BLaER1 treated with 17β-estradiol and CSF1 and Interleukin-3, amounts not matched to agents 10 nM and 100 nM (cell line): ENCODE measurements at regions not wholly inside any gene's neighbourhood (a gene's known extent, or its start where the extent isn't known, plus 50 kb on each side); places are given as distances from the start of the nearest gene placed in this dataset.

Experiments
- H3K27ac ChIP-seq, 11 experiments: shearing (Covaris generic); formaldehyde crosslinking; 2 replicates each; pipeline ENCODE4 v1.8.1; 2022
- H3K27me3 ChIP-seq, 11 experiments: shearing (Covaris generic); formaldehyde crosslinking; 2 replicates each; pipeline ENCODE4 v1.8.1; 2022
- H3K36me3 ChIP-seq, 11 experiments: shearing (Covaris generic); formaldehyde crosslinking; 2 replicates each; pipeline ENCODE4 v1.8.1; 2022
- H3K4me1 ChIP-seq, 10 experiments: shearing (Covaris generic); formaldehyde crosslinking; 2 replicates each; pipeline ENCODE4 v1.8.1; 2022
- H3K4me2 ChIP-seq, 11 experiments: shearing (Covaris generic); formaldehyde crosslinking; 2 replicates each; pipeline ENCODE4 v1.8.1; 2022
- H3K4me3 ChIP-seq, 10 experiments: shearing (Covaris generic); formaldehyde crosslinking; 2 replicates each; pipeline ENCODE4 v1.8.1; 2022
- H3K9ac ChIP-seq, 11 experiments: shearing (Covaris generic); formaldehyde crosslinking; 2 replicates each; pipeline ENCODE4 v1.8.1; 2022
- H3K9me3 ChIP-seq, 11 experiments: shearing (Covaris generic); formaldehyde crosslinking; replicated peaks in 1 of 11; 2 replicates each; pipeline ENCODE4 v1.8.1; 2022
- H4K20me1 ChIP-seq, 11 experiments: shearing (Covaris generic); formaldehyde crosslinking; 2 replicates each; pipeline ENCODE4 v1.8.1; 2022
- Cebpa-rat ChIP-seq, 11 experiments: shearing (Covaris generic); IDR thresholded peaks; 2 replicates each; pipeline ENCODE4 v1.8.1; 2022

DNA sequence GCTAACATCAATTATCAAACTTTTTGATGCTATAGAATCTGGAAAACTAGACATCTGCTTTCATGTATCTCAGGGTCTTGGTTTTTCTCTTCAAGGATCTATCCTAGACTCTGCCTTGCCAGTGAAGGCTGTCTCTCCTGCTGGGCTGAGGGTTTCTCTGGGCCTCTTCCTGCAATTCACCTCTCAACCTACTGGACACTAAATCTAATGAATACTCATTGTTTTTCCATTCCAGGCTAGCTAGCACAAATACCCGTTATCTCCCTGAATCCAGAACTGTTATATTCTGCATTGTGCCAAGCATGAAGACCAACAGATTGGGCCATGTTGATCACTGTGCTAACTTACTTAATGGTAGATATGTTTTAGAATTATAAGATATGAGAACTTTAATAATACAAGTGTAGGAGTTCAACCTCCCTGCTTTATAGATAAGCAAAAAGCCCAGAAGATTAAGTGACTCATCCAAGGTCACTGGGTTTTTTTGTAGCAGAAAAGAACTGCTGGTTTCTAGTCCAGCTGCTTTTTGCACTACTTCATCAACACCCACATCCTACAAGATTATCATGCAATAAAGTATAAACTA lies 56.5 kb upstream of the RNF38 start:
- peaks cover 0 to 40% (median 24%) of the 10 kb centered on the region in 11 experiments; a peak in 17 of 22 replicates for H3K36me3 ChIP-seq
- peak overlapping the region in 1 of 11 experiments; percentile 9; a peak in 1 of 22 replicates for H3K4me2 ChIP-seq
- H3K9ac ChIP-seq: no peak overlapping the region
- peaks cover 23 to 100% (median 96%) of the 10 kb centered on the region in 11 experiments; a peak in 21 of 22 replicates for H4K20me1 ChIP-seq
- peaks cover 29 to 48% (median 40%) of the 10 kb centered on the region in 10 experiments for H3K4me1 ChIP-seq
- H3K27me3 ChIP-seq: no peaks in the 10 kb centered on the region
- H3K27ac ChIP-seq: no peak overlapping the region
- TF ChIP-seq Cebpa-rat (IDR thresholded peaks at IDR 0.05): no peak
- H3K9me3 ChIP-seq: peaks cover 0 to 10% (median 0%) of the 10 kb centered on the region in 11 experiments; a peak in 4 of 22 replicates
- no peak overlapping the region for H3K4me3 ChIP-seq

DNA sequence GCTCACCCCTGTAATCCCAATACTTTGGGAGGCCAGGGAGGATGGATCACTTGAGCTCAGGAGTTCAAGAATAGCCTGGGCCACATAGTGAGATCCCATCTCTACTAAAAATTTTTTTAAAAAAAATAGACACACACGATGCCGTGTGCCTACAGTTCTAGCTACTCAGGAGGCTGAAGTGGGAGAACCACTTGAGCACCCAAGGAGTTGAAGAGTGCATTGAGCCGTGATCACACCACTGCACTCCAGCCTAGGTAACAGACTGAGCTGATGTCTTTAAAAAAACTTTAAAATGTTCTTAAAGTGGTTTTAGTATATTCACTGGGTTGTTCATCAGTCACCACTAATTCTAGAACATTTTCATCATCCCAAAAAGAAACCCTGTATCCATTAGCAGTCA lies 51.9 kb upstream of the RNF38 start:
- peaks cover 0 to 12% (median 3%) of the 10 kb centered on the region in 10 experiments; a peak in 4 of 20 replicates for H3K4me1 ChIP-seq
- no peak overlapping the region for H3K27ac ChIP-seq
- H3K9me3 ChIP-seq: no peaks in the 10 kb centered on the region
- H3K9ac ChIP-seq: no peak overlapping the region
- TF ChIP-seq Cebpa-rat (IDR thresholded peaks at IDR 0.05): no peak
- H3K4me2 ChIP-seq: no peak overlapping the region
- H4K20me1 ChIP-seq: peaks cover 48 to 99% (median 94%) of the 10 kb centered on the region in 11 experiments; a peak in 20 of 22 replicates
- peaks cover 0 to 33% (median 13%) of the 10 kb centered on the region in 11 experiments; a peak in 14 of 22 replicates for H3K36me3 ChIP-seq
- no peaks in the 10 kb centered on the region for H3K27me3 ChIP-seq
- H3K4me3 ChIP-seq: no peak overlapping the region

DNA sequence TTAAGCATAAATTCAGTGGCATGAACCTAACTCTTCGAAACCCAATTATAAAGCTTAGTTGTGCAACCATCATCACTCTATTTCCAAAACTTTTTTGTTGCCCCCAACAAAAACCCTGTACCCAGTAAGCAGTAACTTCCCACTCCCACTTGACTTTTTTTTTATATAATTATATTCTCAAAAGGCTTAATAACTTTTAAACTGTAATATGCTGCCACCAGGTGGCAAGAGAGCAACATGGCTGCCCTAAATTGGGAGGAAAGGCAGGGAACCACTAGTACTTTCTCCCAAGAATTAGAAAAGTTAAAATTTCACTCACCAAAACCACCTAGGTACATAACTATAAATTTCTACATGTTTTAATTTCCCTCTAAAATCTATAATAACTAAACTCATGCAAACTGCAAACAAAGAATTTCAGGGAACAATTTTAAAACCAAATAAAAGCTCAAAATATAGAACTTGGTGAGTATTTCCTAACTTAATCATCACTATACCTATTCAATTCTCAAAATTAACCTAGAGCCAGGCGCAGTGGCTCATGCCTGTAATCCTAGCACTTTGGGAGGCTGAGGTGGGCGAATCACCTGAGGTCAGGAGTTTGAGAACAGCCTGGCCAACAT lies 50.2 kb upstream of the RNF38 start:
- no peak overlapping the region for H3K4me2 ChIP-seq
- H3K9ac ChIP-seq: no peak overlapping the region

More for the DNA sequence above, 50.2 kb upstream of the RNF38 start:
- Histone ChIP-seq H3K9me3 (peaks cover 0 to 9% (median 4%) of the 10 kb centered on the region in 11 experiments; a peak in 7 of 22 replicates), H3K27ac (no peak overlapping the region), H3K4me3 (no peak overlapping the region), H3K4me1 (peaks cover 0 to 11% (median 0%) of the 10 kb centered on the region in 10 experiments; a peak in 2 of 20 replicates), H3K27me3 (no peaks in the 10 kb centered on the region), H3K36me3 (peaks cover 6 to 43% (median 17%) of the 10 kb centered on the region in 11 experiments; a peak in 18 of 22 replicates), H4K20me1 (peaks cover 42 to 98% (median 93%) of the 10 kb centered on the region in 11 experiments; a peak in 20 of 22 replicates)
- TF ChIP-seq Cebpa-rat (IDR thresholded peaks at IDR 0.05): no peak
